RCC 7860 (cell line): ENCODE measurements at regions not wholly inside any gene's neighbourhood (a gene's known extent, or its start where the extent isn't known, plus 50 kb on each side); places are given as distances from the start of the nearest gene placed in this dataset.

Experiments
- DNase-seq: peaks from one replicate; pipeline ENCODE4 v3.0.0-alpha.2; 2015; ENCODE audit warnings: low spot score
- FAIRE-seq: peaks from 2 replicates; lab custom pipeline; 2012; peaks lifted over from hg19 to GRCh38; lab: Jason Lieb, UNC

DNA sequence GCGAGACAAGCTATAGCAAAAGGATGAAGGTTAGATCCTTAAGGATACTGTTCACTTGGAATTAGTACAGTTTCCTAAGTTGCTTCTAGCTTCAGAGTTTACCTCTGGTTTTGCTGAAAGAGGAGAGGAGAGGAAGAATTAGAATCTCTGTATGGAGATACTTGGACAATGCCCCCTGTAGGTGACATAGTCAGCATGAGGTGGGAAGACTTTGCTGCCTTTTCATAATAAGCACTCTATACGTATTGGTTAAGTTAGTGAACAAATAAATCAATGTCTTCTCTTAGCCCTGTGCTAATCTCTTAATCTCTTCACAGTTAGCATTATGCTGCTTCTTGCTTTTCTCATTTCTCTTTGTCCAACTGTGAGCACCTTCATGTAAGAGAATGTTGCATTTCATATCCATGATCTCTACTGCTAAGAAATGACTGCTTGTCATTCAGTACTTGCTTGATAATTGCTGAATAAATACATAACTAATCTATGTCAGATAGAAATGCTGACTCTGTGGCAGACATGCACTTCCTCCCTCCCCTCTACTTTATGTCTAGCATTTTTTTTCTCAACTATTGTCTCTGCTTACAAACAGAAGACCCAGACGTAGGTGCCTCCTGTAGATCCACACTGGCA is 527.2 kb downstream of the GBA3 start:
- DNase-seq = no peak
- no peak for FAIRE-seq

GRCh38 chr4:23213198-23213597 is 520.5 kb downstream of the GBA3 start:
- DNase-seq (no peak), FAIRE-seq (no peak)

GRCh38 chr4:23212558-23212957 is 519.8 kb downstream of the GBA3 start:
- FAIRE-seq (no peak), DNase-seq (no peak)

GRCh38 chr4:23207059-23207458 is 514.3 kb downstream of the GBA3 start:
- FAIRE-seq = no peak

GRCh38 chr4:23202712-23203247 is 510.0 kb downstream of the GBA3 start:
- no peak for DNase-seq
- FAIRE-seq = no peak

More at GRCh38 chr4:23207059-23207458, 514.3 kb downstream of the GBA3 start:
- DNase-seq = no peak

DNA sequence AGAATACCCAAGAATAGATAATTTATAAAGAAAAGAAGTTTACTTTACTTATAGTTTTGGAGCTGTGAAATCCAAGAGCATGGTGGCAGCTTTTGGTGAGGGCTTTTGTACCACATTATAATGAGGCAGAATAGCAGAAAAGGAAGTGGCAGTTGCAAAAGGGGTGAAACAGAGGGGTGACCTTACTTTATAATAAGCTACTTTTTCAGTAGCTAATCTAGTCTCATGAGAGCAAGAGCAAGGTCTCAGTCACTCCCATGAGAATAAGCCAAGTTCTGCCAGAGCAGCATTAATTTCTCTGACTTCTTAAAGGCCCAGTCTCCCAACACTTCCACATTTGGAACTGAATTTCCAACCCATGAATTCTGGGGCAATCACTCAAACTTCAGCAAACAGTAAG is 502.0 kb downstream of the GBA3 start:
- no peak for DNase-seq
- FAIRE-seq = no peak

- FAIRE-seq = no peak
- DNase-seq = no peak
These were observed 481.4 kb downstream of the GBA3 start for GRCh38 chr4:23174179-23174578.

GRCh38 chr4:23171976-23172375 is 479.2 kb downstream of the GBA3 start:
- DNase-seq = no peak
- FAIRE-seq = no peak

- FAIRE-seq (no peak), DNase-seq (no peak)
These were observed 477.0 kb downstream of the GBA3 start for GRCh38 chr4:23169608-23170311.

GRCh38 chr4:23166919-23167318 is 474.2 kb downstream of the GBA3 start:
- FAIRE-seq = no peak
- DNase-seq = no peak

- DNase-seq = no peak
- no peak for FAIRE-seq
These were observed 473.7 kb downstream of the GBA3 start for GRCh38 chr4:23166407-23166806.

GRCh38 chr4:23165669-23166068 is 472.9 kb downstream of the GBA3 start:
- FAIRE-seq (no peak), DNase-seq (no peak)

- no peak for DNase-seq
- no peak for FAIRE-seq
These were observed 471.1 kb downstream of the GBA3 start for GRCh38 chr4:23163647-23164436.

GRCh38 chr4:23162275-23162674 is 469.5 kb downstream of the GBA3 start:
- no peak for FAIRE-seq
- no peak for DNase-seq

DNA sequence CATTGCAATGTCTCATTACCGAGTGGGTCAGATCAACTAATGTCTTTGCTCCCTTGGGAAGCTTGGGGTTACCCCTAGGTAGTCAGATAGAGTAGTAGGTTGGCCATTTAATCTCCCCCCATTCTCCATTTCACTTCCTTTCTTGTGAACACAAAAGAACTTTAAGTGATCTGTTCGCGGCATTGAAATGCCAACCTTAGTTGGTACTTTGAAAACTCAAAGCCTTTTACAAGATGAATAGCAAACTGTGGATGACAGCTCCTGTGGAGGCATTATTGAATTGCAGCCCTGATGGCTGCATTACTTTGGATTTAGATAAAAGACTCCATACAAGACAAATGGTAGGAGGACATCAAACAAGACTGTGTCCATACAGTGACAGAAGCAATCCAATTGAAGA is 469.1 kb downstream of the GBA3 start:
- FAIRE-seq (no peak), DNase-seq (no peak)

- FAIRE-seq (no peak), DNase-seq (no peak)
These were observed 460.3 kb downstream of the GBA3 start for GRCh38 chr4:23153076-23153475.

- FAIRE-seq (no peak), DNase-seq (no peak)
These were observed 457.1 kb downstream of the GBA3 start for GRCh38 chr4:23149815-23150214.

DNA sequence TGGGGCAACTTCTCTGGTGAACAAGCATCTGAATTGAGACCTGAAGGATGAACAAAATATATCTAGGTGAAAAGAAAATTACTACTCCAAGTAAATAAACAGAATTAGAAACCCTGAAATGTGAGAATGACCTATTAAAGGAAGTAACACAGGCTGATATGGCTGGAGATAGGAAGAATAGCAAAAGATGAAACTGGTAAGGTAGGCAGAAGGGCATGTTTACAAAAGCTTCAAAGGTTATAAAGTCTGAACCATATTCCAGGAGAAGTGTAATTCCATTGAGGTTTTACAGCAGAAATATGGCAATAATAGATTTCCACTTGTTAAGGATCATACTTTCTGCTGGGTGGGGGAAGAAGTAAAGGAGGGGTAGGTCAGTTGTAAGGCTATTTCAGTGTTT is 452.0 kb downstream of the GBA3 start:
- FAIRE-seq = no peak
- no peak for DNase-seq

DNA sequence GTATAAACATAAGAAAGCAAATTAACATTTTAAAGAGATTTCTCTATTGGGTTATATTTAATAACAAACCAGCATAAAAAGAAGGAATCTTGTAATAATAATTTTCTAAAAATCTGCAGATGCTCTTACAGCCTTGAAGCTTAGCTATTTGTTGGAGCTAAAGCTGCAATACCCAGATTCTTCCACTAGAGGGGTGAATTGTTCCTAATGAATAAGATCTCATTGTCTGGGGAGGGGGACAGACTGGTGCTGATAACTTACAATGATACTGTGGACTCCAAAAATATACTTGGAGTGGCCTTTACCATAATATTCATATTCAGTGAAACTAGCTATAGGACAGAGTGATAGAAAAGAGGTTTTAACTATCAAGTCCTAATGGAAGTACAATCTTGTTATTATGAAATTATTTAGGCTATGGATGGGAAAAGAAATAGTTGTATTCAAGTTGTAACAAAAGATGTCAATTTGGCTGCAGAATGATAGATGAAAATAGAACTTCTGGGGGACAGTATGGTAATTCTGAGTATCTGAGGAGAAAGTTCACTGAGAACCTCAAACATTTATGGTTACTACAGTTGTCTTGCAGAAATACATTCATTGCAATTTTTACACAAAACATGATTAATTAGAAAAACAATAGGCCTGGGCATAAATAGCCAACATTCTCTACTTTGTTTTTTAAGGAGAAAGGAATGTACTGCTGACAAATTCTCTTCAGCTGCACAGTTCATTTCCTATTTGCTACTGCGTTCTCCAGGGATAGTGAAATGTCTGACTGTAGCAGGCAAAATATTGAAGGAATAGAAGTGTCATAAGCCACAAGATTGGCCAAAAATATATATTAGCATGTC is 443.3 kb downstream of the GBA3 start:
- peak; percentile 37 for DNase-seq
- FAIRE-seq = peak; percentile 71

GRCh38 chr4:23134331-23134730 is 441.6 kb downstream of the GBA3 start:
- no peak for DNase-seq
- FAIRE-seq = no peak

GRCh38 chr4:23130845-23131244 is 438.1 kb downstream of the GBA3 start:
- DNase-seq (no peak), FAIRE-seq (no peak)
